ENCODE measurements at regions not wholly inside any gene's neighbourhood (a gene's known extent, or its start where the extent isn't known, plus 50 kb on each side); places are given as distances from the start of the nearest gene placed in this dataset.

- WGBS (ENCODE audit: insufficient coverage), result 79% methylated on average over 4 of the region's 5 CpGs
- H3K4me3 Mint-ChIP-seq, result no peak overlapping the region
- no peak for ATAC-seq (ENCODE audit: low read depth)
- no peaks in the 10 kb centered on the region for H3K4me1 Mint-ChIP-seq
- no peaks in the 10 kb centered on the region for H3K9me3 Mint-ChIP-seq (ENCODE audit: insufficient read depth)
- no peak overlapping the region for H3K27ac Mint-ChIP-seq
- Histone ChIP-seq H3K4me3 (ENCODE audit: control extremely low read depth in 1 of 5, extremely low read depth in 1 of 5, insufficient read depth in 1 of 5, low read depth in 2 of 5, low read length in 4 of 5) (no peak overlapping the region), H3K79me2 (ENCODE audit: control insufficient read depth, insufficient read depth, low read length) (no peaks in the 10 kb centered on the region), H3K27ac (ENCODE audit: low read length in 2 of 2) (no peak overlapping the region), H2AFZ (ENCODE audit: insufficient read depth, low read depth, low read length, poor library complexity, severe bottlenecking) (no peak overlapping the region), H3K4me1 (ENCODE audit: control insufficient read depth in 2 of 2, insufficient read depth in 2 of 2, low read length in 2 of 2) (no peaks in the 10 kb centered on the region), H3K9me3 (ENCODE audit: control extremely low read depth in 1 of 3, control insufficient read depth in 2 of 3, insufficient read depth in 1 of 3, low read length in 2 of 3) (no peaks in the 10 kb centered on the region), H3K4me2 (replicated peaks; ENCODE audit: low read depth, low read length, poor library complexity, severe bottlenecking) (no peak overlapping the region), H4K20me1 (ENCODE audit: control insufficient read depth, insufficient read depth, low read length, poor library complexity, severe bottlenecking) (no peaks in the 10 kb centered on the region), H3K9ac (ENCODE audit: low read length) (no peak overlapping the region), H3K36me3 (replicated peaks in 1 of 2; ENCODE audit: control extremely low read depth in 1 of 2, control insufficient read depth in 1 of 2, extremely low read depth in 1 of 2, insufficient read depth in 2 of 2, low read length in 1 of 2) (no peaks in the 10 kb centered on the region), H3K27me3 (replicated peaks in 1 of 4; ENCODE audit: control extremely low read depth in 1 of 4, control insufficient read depth in 3 of 4, insufficient read depth in 4 of 4, low read length in 3 of 4) (no peaks in the 10 kb centered on the region)
- ChIA-PET CTCF (no interaction called here), POLR2A (no interaction called here)
- no peak for DNase-seq
- no peaks in the 10 kb centered on the region for H3K27me3 Mint-ChIP-seq
- intact Hi-C loops (cut with micrococcal nuclease), result no loop called here
- no peak for TF ChIP-seq CTCF (IDR thresholded peaks at IDR 0.05)
- no peak for TF ChIP-seq EZH2 (IDR thresholded peaks at IDR 0.05; ENCODE audit: borderline replicate concordance, insufficient read depth, low read depth, low read length, poor library complexity, severe bottlenecking)
These were observed 77.7 kb upstream of the PRR20A start for GRCh38 chr13:57063007-57063406.

GRCh38 chr13:57073983-57074382, 66.7 kb upstream of the PRR20A start:
- Histone ChIP-seq H3K36me3 (replicated peaks in 1 of 2; ENCODE audit: control extremely low read depth in 1 of 2, control insufficient read depth in 1 of 2, extremely low read depth in 1 of 2, insufficient read depth in 2 of 2, low read length in 1 of 2) (no peaks in the 10 kb centered on the region), H3K4me3 (ENCODE audit: control extremely low read depth in 1 of 5, extremely low read depth in 1 of 5, insufficient read depth in 1 of 5, low read depth in 2 of 5, low read length in 4 of 5) (no peak overlapping the region), H3K9me3 (ENCODE audit: control extremely low read depth in 1 of 3, control insufficient read depth in 2 of 3, insufficient read depth in 1 of 3, low read length in 2 of 3) (no peaks in the 10 kb centered on the region), H3K27me3 (replicated peaks in 1 of 4; ENCODE audit: control extremely low read depth in 1 of 4, control insufficient read depth in 3 of 4, insufficient read depth in 4 of 4, low read length in 3 of 4) (no peaks in the 10 kb centered on the region), H3K9ac (ENCODE audit: low read length) (no peak overlapping the region), H3K4me1 (ENCODE audit: control insufficient read depth in 2 of 2, insufficient read depth in 2 of 2, low read length in 2 of 2) (no peaks in the 10 kb centered on the region), H3K4me2 (replicated peaks; ENCODE audit: low read depth, low read length, poor library complexity, severe bottlenecking) (no peak overlapping the region), H4K20me1 (ENCODE audit: control insufficient read depth, insufficient read depth, low read length, poor library complexity, severe bottlenecking) (no peaks in the 10 kb centered on the region), H2AFZ (ENCODE audit: insufficient read depth, low read depth, low read length, poor library complexity, severe bottlenecking) (no peak overlapping the region), H3K27ac (ENCODE audit: low read length in 2 of 2) (no peak overlapping the region), H3K79me2 (ENCODE audit: control insufficient read depth, insufficient read depth, low read length) (no peaks in the 10 kb centered on the region)
- POLR2A ChIA-PET, result no interaction called here
- intact Hi-C loops (cut with micrococcal nuclease), result no loop called here
- no peak for ATAC-seq (ENCODE audit: low read depth)
- TF ChIP-seq EZH2 (IDR thresholded peaks at IDR 0.05; ENCODE audit: borderline replicate concordance, insufficient read depth, low read depth, low read length, poor library complexity, severe bottlenecking), result no peak
- no peak for TF ChIP-seq CTCF (IDR thresholded peaks at IDR 0.05)
- H3K27ac Mint-ChIP-seq, result no peak overlapping the region
- no CpG with 5 or more reads among the region's 2 CpGs for WGBS (ENCODE audit: insufficient coverage)
- DNase-seq, result no peak
- CTCF ChIA-PET, result no interaction called here
- no peaks in the 10 kb centered on the region for H3K9me3 Mint-ChIP-seq (ENCODE audit: insufficient read depth)
- no peaks in the 10 kb centered on the region for H3K27me3 Mint-ChIP-seq
- no peaks in the 10 kb centered on the region for H3K4me1 Mint-ChIP-seq
- no peak overlapping the region for H3K4me3 Mint-ChIP-seq

All from B cell (primary cell).